Liver (tissue), 3 donors: ENCODE measurements at regions not wholly inside any gene's neighbourhood (a gene's known extent, or its start where the extent isn't known, plus 50 kb on each side); places are given as distances from the start of the nearest gene placed in this dataset.

ENCODE experiments used
- ATF3 ChIP-seq: IDR thresholded peaks from 2 replicates; pipeline ENCODE4 v1.6.1; 2016; ENCODE audit warnings: antibody characterized with exemption
- CTCF ChIP-seq: fragments of 150-350 bp; IDR thresholded peaks from 2 replicates; pipeline ENCODE4 v1.5.1; 2017; ENCODE audit warnings: improper control_type of control experiment, low read depth, low read length; ENCODE audit not compliant: missing input control
- EGR1 ChIP-seq, 2 donors: IDR thresholded peaks; 2 replicates each; pipeline ENCODE4 v1.6.1; 2016 to 2018; ENCODE audit warnings: antibody characterized with exemption in 2 of 2, low read depth in 2 of 2
- JUND ChIP-seq, 2 donors: IDR thresholded peaks; 2 replicates each; pipeline ENCODE4 v1.6.1; 2016; ENCODE audit warnings: antibody characterized with exemption in 2 of 2
- MAX ChIP-seq: IDR thresholded peaks from 2 replicates; pipeline ENCODE4 v1.6.1; 2016; ENCODE audit warnings: antibody characterized with exemption
- REST ChIP-seq: IDR thresholded peaks from 2 replicates; pipeline ENCODE4 v1.6.1; 2016; ENCODE audit warnings: antibody characterized with exemption, mild to moderate bottlenecking
- SP1 ChIP-seq: IDR thresholded peaks from 2 replicates; pipeline ENCODE4 v1.6.1; 2018; ENCODE audit warnings: antibody characterized with exemption, mild to moderate bottlenecking
- YY1 ChIP-seq: IDR thresholded peaks from 2 replicates; pipeline ENCODE4 v1.6.1; 2016; ENCODE audit warnings: antibody characterized with exemption, mild to moderate bottlenecking
- donor health status: healthy.
- donor health status: healthy.

DNA sequence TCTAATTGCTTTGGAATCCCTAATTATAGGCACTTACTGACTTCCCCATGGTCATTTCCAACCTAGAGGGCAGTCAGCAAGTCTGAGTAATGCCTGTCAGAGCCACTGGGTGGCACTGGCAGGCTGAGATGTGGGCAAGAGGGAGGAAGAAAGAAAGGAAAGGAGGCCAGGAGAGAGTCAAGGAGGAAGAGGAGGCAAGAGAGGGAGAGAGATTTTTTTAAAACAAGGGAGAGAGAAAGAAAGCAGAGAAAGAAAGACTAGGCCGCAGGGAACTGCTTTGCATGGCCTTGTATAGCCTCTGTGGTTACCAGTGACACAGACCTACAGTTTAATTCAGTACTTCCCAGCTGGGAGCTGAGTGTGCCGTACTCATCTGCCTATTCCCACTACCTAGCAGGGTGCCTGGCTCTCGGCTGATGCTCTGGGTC, 210.4 kb upstream of the ADO start:
- TF ChIP-seq CTCF = peak; percentile 88
- no peak for TF ChIP-seq MAX
- TF ChIP-seq YY1 = no peak
- TF ChIP-seq SP1 = no peak
- TF ChIP-seq ATF3 = no peak
- TF ChIP-seq REST = no peak
- no peak for TF ChIP-seq EGR1 (IDR thresholded peaks at IDR 0.05; ENCODE audit: low read depth in 2 of 2)
- no peak for TF ChIP-seq JUND (IDR thresholded peaks at IDR 0.05)
